ENCODE measurements at regions not wholly inside any gene's neighbourhood (a gene's known extent, or its start where the extent isn't known, plus 50 kb on each side); places are given as distances from the start of the nearest gene placed in this dataset.

- in situ Hi-C loops (cut with MboI; ENCODE audit: low sequenced_read_pairs) (no loop called here), intact Hi-C loops (cut with micrococcal nuclease) (no loop called here), dilution Hi-C loops (cut with HindIII; ENCODE audit: low sequenced_read_pairs, unreplicated experiment) (no loop called here)
- Histone ChIP-seq H3K27ac (ENCODE audit: insufficient read depth, low read length) (no peak overlapping the region), H4K8ac (ENCODE audit: low read depth in 2 of 2, low read length in 2 of 2) (no peak overlapping the region), H3K4me1 (ENCODE audit: control insufficient read depth, insufficient read depth, low read length) (no peaks in the 10 kb centered on the region; the same call in 1 of the 2 replicates), H2AK9ac (replicated peaks; ENCODE audit: low read depth, low read length, poor library complexity) (no peak overlapping the region), H4K91ac (ENCODE audit: insufficient read depth, low read depth, low read length) (no peak overlapping the region), H3K27me3 (ENCODE audit: control insufficient read depth, insufficient read depth, low read length) (peaks cover 45% of the 10 kb centered on the region), H3K36me3 (ENCODE audit: control insufficient read depth, insufficient read depth, low read length) (no peaks in the 10 kb centered on the region), H2AK5ac (ENCODE audit: low read depth, low read length) (0 out of 2 replicates have a peak overlapping the region, but pooled peaks have one; percentile 7), H3K9me3 (ENCODE audit: control insufficient read depth, insufficient read depth, low read length) (peaks cover 2% of the 10 kb centered on the region; the same call in 1 of the 2 replicates), H4K5ac (ENCODE audit: low read depth, low read length) (no peak overlapping the region), H2BK5ac (ENCODE audit: low read depth, low read length, poor library complexity, severe bottlenecking) (no peak overlapping the region), H3K4me2 (ENCODE audit: low read depth, low read length) (no peak overlapping the region), H3K4ac (ENCODE audit: low read depth, low read length) (no peak overlapping the region), H4K20me1 (ENCODE audit: insufficient read depth, low read length) (no peaks in the 10 kb centered on the region), H3K9me1 (ENCODE audit: insufficient read depth, low read length) (no peaks in the 10 kb centered on the region), H3K79me1 (ENCODE audit: low read depth in 1 of 2, low read length in 2 of 2) (no peaks in the 10 kb centered on the region), H3K4me3 (ENCODE audit: insufficient read depth, low read depth, low read length) (no peak overlapping the region), H3K23ac (ENCODE audit: low read depth, low read length) (no peak overlapping the region), H3K56ac (ENCODE audit: extremely low read depth, insufficient read depth, low read length) (no peak overlapping the region), H2BK15ac (ENCODE audit: low read depth, low read length) (no peak overlapping the region), H2BK120ac (ENCODE audit: low read depth, low read length) (no peak overlapping the region), H3K14ac (replicated peaks; ENCODE audit: low read depth, low read length) (no peak overlapping the region), H3K9ac (ENCODE audit: low read depth, low read length) (no peak overlapping the region), H2AFZ (replicated peaks; ENCODE audit: low read length, poor library complexity) (peak overlapping the region; percentile 16), H3K18ac (ENCODE audit: low read depth, low read length) (no peak overlapping the region), H2BK20ac (ENCODE audit: low read depth, low read length) (no peak overlapping the region)
- no TSS peak for BruUV-seq (replicated peaks)
- no peak; the same call in 1 of the 2 replicates for ATAC-seq (ENCODE audit: low read depth)
- ChIA-PET POLR2A (ENCODE audit: unreplicated experiment) (no interaction called here), CTCF (no interaction called here)
- peak; percentile 17 for DNase-seq
- 83% methylated on average over 1 of the region's 3 CpGs; no CpG with 5 or more reads in 1 of the 2 experiments for WGBS, 2 experiments (ENCODE audit: extremely low coverage in 2 of 2, insufficient read length in 1 of 2)
- no peak for TF ChIP-seq CTCF (conservative IDR thresholded peaks at IDR 0.05; ENCODE audit: low read depth, low read length)
- no peak for TF ChIP-seq MAFK (IDR thresholded peaks at IDR 0.05; ENCODE audit: low read depth, low read length)
- TF ChIP-seq POLR2A (IDR thresholded peaks at IDR 0.05; ENCODE audit: low read depth, low read length) = no peak
- no peak for TF ChIP-seq BHLHE40 (IDR thresholded peaks at IDR 0.05; ENCODE audit: low read depth, low read length)
- no peak for TF ChIP-seq RAD21 (IDR thresholded peaks at IDR 0.05; ENCODE audit: low read length)
- TF ChIP-seq USF2 (IDR thresholded peaks at IDR 0.05; ENCODE audit: low read depth, low read length) = no peak
- TF ChIP-seq, protein P1, sequence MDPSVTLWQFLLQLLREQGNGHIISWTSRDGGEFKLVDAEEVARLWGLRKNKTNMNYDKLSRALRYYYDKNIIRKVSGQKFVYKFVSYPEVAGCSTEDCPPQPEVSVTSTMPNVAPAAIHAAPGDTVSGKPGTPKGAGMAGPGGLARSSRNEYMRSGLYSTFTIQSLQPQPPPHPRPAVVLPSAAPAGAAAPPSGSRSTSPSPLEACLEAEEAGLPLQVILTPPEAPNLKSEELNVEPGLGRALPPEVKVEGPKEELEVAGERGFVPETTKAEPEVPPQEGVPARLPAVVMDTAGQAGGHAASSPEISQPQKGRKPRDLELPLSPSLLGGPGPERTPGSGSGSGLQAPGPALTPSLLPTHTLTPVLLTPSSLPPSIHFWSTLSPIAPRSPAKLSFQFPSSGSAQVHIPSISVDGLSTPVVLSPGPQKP (IDR thresholded peaks at IDR 0.05; ENCODE audit: borderline replicate concordance, low read depth, low read length) = no peak
- TF ChIP-seq NFE2L2 (IDR thresholded peaks at IDR 0.05; ENCODE audit: low read depth, low read length) = no peak
- no peak for TF ChIP-seq RCOR1 (IDR thresholded peaks at IDR 0.05; ENCODE audit: insufficient replicate concordance, low read length)
These were observed 235.8 kb upstream of the KCNG1 start for GRCh38 chr20:51258582-51259165.

Data from IMR-90 (cell line).